ENCODE measurements at regions not wholly inside any gene's neighbourhood (a gene's known extent, or its start where the extent isn't known, plus 50 kb on each side); places are given as distances from the start of the nearest gene placed in this dataset.

GRCh38 chr2:123045713-123046112 is 979.4 kb upstream of the CNTNAP5 start:
- Mint-ChIP-seq H3K36me3 (ENCODE audit: insufficient read depth, unreplicated experiment) (no peaks in the 10 kb centered on the region), H3K27ac (ENCODE audit: low read depth, unreplicated experiment) (no peak overlapping the region), H3K27me3 (ENCODE audit: insufficient read depth, unreplicated experiment) (no peaks in the 10 kb centered on the region), H3K4me1 (ENCODE audit: insufficient read depth, unreplicated experiment) (peaks cover 4% of the 10 kb centered on the region), H3K9me3 (ENCODE audit: unreplicated experiment) (peaks cover 8% of the 10 kb centered on the region), H3K4me3 (ENCODE audit: unreplicated experiment) (no peak overlapping the region)
- ChIA-PET POLR2A (interaction anchor here (1.3 kb wide), 1 partner anchor 10 kb away, joined by 4 read pairs; no protein-coding TSS in a partner anchor), CTCF (interaction anchor here (0.6 kb wide), 1 partner anchor 179 kb away, joined by 4 read pairs; no protein-coding TSS in a partner anchor)
- BruUV-seq (replicated peaks) = no TSS peak
- TF ChIP-seq CTCF (IDR thresholded peaks at IDR 0.05; ENCODE audit: unreplicated experiment) = no peak
- no peak for DNase-seq (ENCODE audit: unreplicated experiment)
- intact Hi-C loops (cut with micrococcal nuclease) = no loop called here

- H3K9me3 Mint-ChIP-seq (ENCODE audit: unreplicated experiment) = peaks cover 8% of the 10 kb centered on the region
- no peak overlapping the region for H3K4me3 Mint-ChIP-seq (ENCODE audit: unreplicated experiment)
- BruUV-seq (replicated peaks) = no TSS peak
- CTCF ChIA-PET = interaction anchor here (0.5 to 0.9 kb wide), 2 partner anchors 90 to 95 kb away, joined by 4 read pairs; no protein-coding TSS in a partner anchor
- TF ChIP-seq CTCF (IDR thresholded peaks at IDR 0.05; ENCODE audit: unreplicated experiment) = no peak
- intact Hi-C loops (cut with micrococcal nuclease) = no loop called here
- POLR2A ChIA-PET = no interaction called here
- no peaks in the 10 kb centered on the region for H3K36me3 Mint-ChIP-seq (ENCODE audit: insufficient read depth, unreplicated experiment)
- H3K4me1 Mint-ChIP-seq (ENCODE audit: insufficient read depth, unreplicated experiment) = peaks cover 8% of the 10 kb centered on the region
- DNase-seq (ENCODE audit: unreplicated experiment) = no peak
- no peaks in the 10 kb centered on the region for H3K27me3 Mint-ChIP-seq (ENCODE audit: insufficient read depth, unreplicated experiment)
- no peak overlapping the region for H3K27ac Mint-ChIP-seq (ENCODE audit: low read depth, unreplicated experiment)
Measured at GRCh38 chr2:123047186-123047585, 977.9 kb upstream of the CNTNAP5 start.

- H3K27ac Mint-ChIP-seq (ENCODE audit: low read depth, unreplicated experiment) = no peak overlapping the region
- peaks cover 8% of the 10 kb centered on the region for H3K4me1 Mint-ChIP-seq (ENCODE audit: insufficient read depth, unreplicated experiment)
- H3K27me3 Mint-ChIP-seq (ENCODE audit: insufficient read depth, unreplicated experiment) = no peaks in the 10 kb centered on the region
- peaks cover 6% of the 10 kb centered on the region for H3K9me3 Mint-ChIP-seq (ENCODE audit: unreplicated experiment)
- H3K36me3 Mint-ChIP-seq (ENCODE audit: insufficient read depth, unreplicated experiment) = no peaks in the 10 kb centered on the region
- no TSS peak for BruUV-seq (replicated peaks)
- intact Hi-C loops (cut with micrococcal nuclease) = no loop called here
- DNase-seq (ENCODE audit: unreplicated experiment) = no peak
- CTCF ChIA-PET = interaction anchor here (0.6 kb wide), 1 partner anchor 171 kb away, joined by 3 read pairs; no protein-coding TSS in a partner anchor
- POLR2A ChIA-PET = no interaction called here
- no peak for TF ChIP-seq CTCF (IDR thresholded peaks at IDR 0.05; ENCODE audit: unreplicated experiment)
- H3K4me3 Mint-ChIP-seq (ENCODE audit: unreplicated experiment) = no peak overlapping the region
Measured at GRCh38 chr2:123051136-123051535, 974.0 kb upstream of the CNTNAP5 start.

GRCh38 chr2:123061534-123061933 is 963.6 kb upstream of the CNTNAP5 start:
- Mint-ChIP-seq H3K4me3 (ENCODE audit: unreplicated experiment) (no peak overlapping the region), H3K9me3 (ENCODE audit: unreplicated experiment) (peaks cover 23% of the 10 kb centered on the region), H3K27ac (ENCODE audit: low read depth, unreplicated experiment) (no peak overlapping the region), H3K27me3 (ENCODE audit: insufficient read depth, unreplicated experiment) (no peaks in the 10 kb centered on the region), H3K36me3 (ENCODE audit: insufficient read depth, unreplicated experiment) (no peaks in the 10 kb centered on the region), H3K4me1 (ENCODE audit: insufficient read depth, unreplicated experiment) (peaks cover 8% of the 10 kb centered on the region)
- intact Hi-C loops (cut with micrococcal nuclease) = no loop called here
- no peak for DNase-seq (ENCODE audit: unreplicated experiment)
- no peak for TF ChIP-seq CTCF (IDR thresholded peaks at IDR 0.05; ENCODE audit: unreplicated experiment)
- ChIA-PET POLR2A (no interaction called here), CTCF (no interaction called here)
- BruUV-seq (replicated peaks) = no TSS peak
